HepG2 (cell line): ENCODE measurements at regions not wholly inside any gene's neighbourhood (a gene's known extent, or its start where the extent isn't known, plus 50 kb on each side); places are given as distances from the start of the nearest gene placed in this dataset.

Experiments
- HNF4G ChIP-seq, 2 experiments: sonication (generic) in 1 of 2; formaldehyde crosslinking in 1 of 2; IDR thresholded peaks; 2 replicates each; pipeline versions ENCODE4 v1.4.0 to v1.6.1; 2011 to 2020; ENCODE audit warnings: borderline replicate concordance in 2 of 2, low read depth in 2 of 2, mild to moderate bottlenecking in 2 of 2, low read length in 1 of 2, missing genetic modification reagents in 1 of 2, moderate library complexity in 1 of 2
- LCORL ChIP-seq, 2 experiments: fragments of 450-650 bp in 1 of 2; sonication (generic) in 1 of 2; formaldehyde crosslinking in 1 of 2; IDR thresholded peaks; 2 replicates each; pipeline versions ENCODE4 v1.5.0 to v1.6.1; 2017 to 2020; ENCODE audit warnings: antibody characterized with exemption in 1 of 2, missing genetic modification reagents in 1 of 2
- NFIB ChIP-seq: sonication (generic); formaldehyde crosslinking; IDR thresholded peaks from 2 replicates; pipeline ENCODE4 v1.9.0; 2021; ENCODE audit warnings: missing genetic modification reagents, mild to moderate bottlenecking, borderline replicate concordance
- ZBTB7A ChIP-seq: sonication (generic); formaldehyde crosslinking; IDR thresholded peaks from 2 replicates; pipeline ENCODE4 v1.8.0; 2022; ENCODE audit warnings: mild to moderate bottlenecking, missing genetic modification reagents
- ZMYM4 ChIP-seq: sonication (generic); formaldehyde crosslinking; IDR thresholded peaks from 2 replicates; pipeline ENCODE4 v1.8.1; 2023; ENCODE audit warnings: mild to moderate bottlenecking, missing genetic modification reagents
- ZNF260 ChIP-seq: sonication (generic); formaldehyde crosslinking; IDR thresholded peaks from 2 replicates; pipeline ENCODE4 v1.4.0; 2020; ENCODE audit warnings: missing genetic modification reagents, low read depth, mild to moderate bottlenecking, borderline replicate concordance
- ZNF33A ChIP-seq: sonication (generic); formaldehyde crosslinking; IDR thresholded peaks from 2 replicates; pipeline ENCODE4 v1.5.1; 2020; ENCODE audit warnings: missing genetic modification reagents, mild to moderate bottlenecking, moderate library complexity, borderline replicate concordance
- ZNF501 ChIP-seq: sonication (generic); formaldehyde crosslinking; IDR thresholded peaks from 2 replicates; pipeline ENCODE4 v1.5.1; 2020; ENCODE audit warnings: mild to moderate bottlenecking, moderate library complexity, missing genetic modification reagents
- TF ChIP-seq, protein P1 (sequence below): sonication (generic); formaldehyde crosslinking; IDR thresholded peaks from 2 replicates; pipeline ENCODE4 v1.5.1; 2020; ENCODE audit warnings: mild to moderate bottlenecking, missing genetic modification reagents, moderate library complexity
- TF ChIP-seq, protein P2 (sequence below): sonication (generic); formaldehyde crosslinking; IDR thresholded peaks from 2 replicates; pipeline ENCODE4 v1.4.0; 2020; ENCODE audit warnings: missing genetic modification reagents, mild to moderate bottlenecking, borderline replicate concordance

DNA sequence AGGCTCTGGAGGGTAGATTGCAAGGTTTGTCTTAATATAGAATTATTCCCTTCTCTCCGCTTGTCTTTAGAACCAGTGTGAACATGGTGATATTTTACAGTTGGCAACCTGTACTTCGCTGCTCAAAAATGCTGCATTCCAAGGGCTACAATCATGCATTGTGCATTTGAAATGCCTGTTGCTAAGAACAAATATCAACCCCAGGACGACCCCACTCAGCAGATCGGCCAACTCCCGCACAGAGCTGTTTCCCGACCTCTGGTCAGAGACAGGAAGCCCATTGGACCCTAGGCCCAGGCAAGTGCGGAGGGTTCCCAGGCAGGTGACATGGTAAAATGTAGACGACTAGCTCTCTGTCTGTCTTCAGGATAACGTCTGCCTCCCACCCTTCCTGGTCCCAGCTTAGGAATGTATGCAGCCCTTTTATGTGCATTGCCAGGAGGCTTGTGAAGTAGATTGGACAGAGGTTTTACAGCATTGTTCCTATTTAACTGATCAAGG lies 263.5 kb downstream of the FOXO1 start (continued):
- TF ChIP-seq, protein P1, sequence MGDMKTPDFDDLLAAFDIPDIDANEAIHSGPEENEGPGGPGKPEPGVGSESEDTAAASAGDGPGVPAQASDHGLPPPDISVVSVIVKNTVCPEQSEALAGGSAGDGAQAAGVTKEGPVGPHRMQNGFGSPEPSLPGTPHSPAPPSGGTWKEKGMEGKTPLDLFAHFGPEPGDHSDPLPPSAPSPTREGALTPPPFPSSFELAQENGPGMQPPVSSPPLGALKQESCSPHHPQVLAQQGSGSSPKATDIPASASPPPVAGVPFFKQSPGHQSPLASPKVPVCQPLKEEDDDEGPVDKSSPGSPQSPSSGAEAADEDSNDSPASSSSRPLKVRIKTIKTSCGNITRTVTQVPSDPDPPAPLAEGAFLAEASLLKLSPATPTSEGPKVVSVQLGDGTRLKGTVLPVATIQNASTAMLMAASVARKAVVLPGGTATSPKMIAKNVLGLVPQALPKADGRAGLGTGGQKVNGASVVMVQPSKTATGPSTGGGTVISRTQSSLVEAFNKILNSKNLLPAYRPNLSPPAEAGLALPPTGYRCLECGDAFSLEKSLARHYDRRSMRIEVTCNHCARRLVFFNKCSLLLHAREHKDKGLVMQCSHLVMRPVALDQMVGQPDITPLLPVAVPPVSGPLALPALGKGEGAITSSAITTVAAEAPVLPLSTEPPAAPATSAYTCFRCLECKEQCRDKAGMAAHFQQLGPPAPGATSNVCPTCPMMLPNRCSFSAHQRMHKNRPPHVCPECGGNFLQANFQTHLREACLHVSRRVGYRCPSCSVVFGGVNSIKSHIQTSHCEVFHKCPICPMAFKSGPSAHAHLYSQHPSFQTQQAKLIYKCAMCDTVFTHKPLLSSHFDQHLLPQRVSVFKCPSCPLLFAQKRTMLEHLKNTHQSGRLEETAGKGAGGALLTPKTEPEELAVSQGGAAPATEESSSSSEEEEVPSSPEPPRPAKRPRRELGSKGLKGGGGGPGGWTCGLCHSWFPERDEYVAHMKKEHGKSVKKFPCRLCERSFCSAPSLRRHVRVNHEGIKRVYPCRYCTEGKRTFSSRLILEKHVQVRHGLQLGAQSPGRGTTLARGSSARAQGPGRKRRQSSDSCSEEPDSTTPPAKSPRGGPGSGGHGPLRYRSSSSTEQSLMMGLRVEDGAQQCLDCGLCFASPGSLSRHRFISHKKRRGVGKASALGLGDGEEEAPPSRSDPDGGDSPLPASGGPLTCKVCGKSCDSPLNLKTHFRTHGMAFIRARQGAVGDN (CRISPR knock-in tag), result peak; percentile 49; the same call in 1 of the 2 replicates
- TF ChIP-seq LCORL (IDR thresholded peaks at IDR 0.05) (no peak), LCORL (CRISPR knock-in tag; IDR thresholded peaks at IDR 0.05) (no peak), ZNF33A (CRISPR knock-in tag) (no peak), ZMYM4 (CRISPR knock-in tag) (no peak), ZNF501 (CRISPR knock-in tag) (0 out of 2 replicates have a peak, but pooled peaks have one; percentile 42), HNF4G (IDR thresholded peaks at IDR 0.05; ENCODE audit: borderline replicate concordance, low read depth, low read length) (no peak), HNF4G (CRISPR knock-in tag; IDR thresholded peaks at IDR 0.05; ENCODE audit: borderline replicate concordance, low read depth) (no peak), ZNF260 (no peak), NFIB (CRISPR knock-in tag) (no peak), ZBTB7A (0 out of 2 replicates have a peak, but pooled peaks have one; percentile 39)
- TF ChIP-seq, protein P2, sequence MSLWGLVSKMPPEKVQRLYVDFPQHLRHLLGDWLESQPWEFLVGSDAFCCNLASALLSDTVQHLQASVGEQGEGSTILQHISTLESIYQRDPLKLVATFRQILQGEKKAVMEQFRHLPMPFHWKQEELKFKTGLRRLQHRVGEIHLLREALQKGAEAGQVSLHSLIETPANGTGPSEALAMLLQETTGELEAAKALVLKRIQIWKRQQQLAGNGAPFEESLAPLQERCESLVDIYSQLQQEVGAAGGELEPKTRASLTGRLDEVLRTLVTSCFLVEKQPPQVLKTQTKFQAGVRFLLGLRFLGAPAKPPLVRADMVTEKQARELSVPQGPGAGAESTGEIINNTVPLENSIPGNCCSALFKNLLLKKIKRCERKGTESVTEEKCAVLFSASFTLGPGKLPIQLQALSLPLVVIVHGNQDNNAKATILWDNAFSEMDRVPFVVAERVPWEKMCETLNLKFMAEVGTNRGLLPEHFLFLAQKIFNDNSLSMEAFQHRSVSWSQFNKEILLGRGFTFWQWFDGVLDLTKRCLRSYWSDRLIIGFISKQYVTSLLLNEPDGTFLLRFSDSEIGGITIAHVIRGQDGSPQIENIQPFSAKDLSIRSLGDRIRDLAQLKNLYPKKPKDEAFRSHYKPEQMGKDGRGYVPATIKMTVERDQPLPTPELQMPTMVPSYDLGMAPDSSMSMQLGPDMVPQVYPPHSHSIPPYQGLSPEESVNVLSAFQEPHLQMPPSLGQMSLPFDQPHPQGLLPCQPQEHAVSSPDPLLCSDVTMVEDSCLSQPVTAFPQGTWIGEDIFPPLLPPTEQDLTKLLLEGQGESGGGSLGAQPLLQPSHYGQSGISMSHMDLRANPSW, result no peak
